Endothelial cell of umbilical vein (primary cell): ENCODE measurements at regions not wholly inside any gene's neighbourhood (a gene's known extent, or its start where the extent isn't known, plus 50 kb on each side); places are given as distances from the start of the nearest gene placed in this dataset.

Source experiments
- BruUV-seq: library from RNA; stranded (reverse); fragments of 400-500 nt; replicated peaks from 2 replicates; lab custom pipeline; 2021; lab: Mats Ljungman, UMichigan
- CTCF ChIA-PET: fragments of 300-600, 350-600 bp; sonication (Branson Sonifier 250); formaldehyde crosslinking; loops from one replicate; lab custom pipeline; 2021; ENCODE audit warnings: antibody characterized with exemption, inconsistent platforms; lab: Charles Lee
- POLR2A ChIA-PET: fragments of 300-600, 350-600 bp; sonication (Branson Sonifier 250); formaldehyde crosslinking; loops from one replicate; lab custom pipeline; 2021; ENCODE audit warnings: antibody characterized with exemption, inconsistent platforms; lab: Charles Lee
- DNase-seq: peaks from one replicate; pipeline ENCODE4 v3.0.0-alpha.2; 2011; ENCODE audit warnings: low read depth, low spot score
- FAIRE-seq: peaks from 2 replicates; lab custom pipeline; 2011; peaks lifted over from hg19 to GRCh38; lab: Jason Lieb, UNC
- H2AFZ ChIP-seq: 2 replicates; pipeline ENCODE4 v1.6.0; 2012; ENCODE audit warnings: low read depth, low read length, control low read depth, inconsistent platforms
- H3K27ac ChIP-seq: 2 replicates; pipeline ENCODE4 v1.5.1; 2011; ENCODE audit warnings: low read depth, mild to moderate bottlenecking, control low read depth, low read length, moderate library complexity; ENCODE audit not compliant: insufficient read depth
- H3K27me3 ChIP-seq, 2 experiments: 2 replicates each; pipeline versions ENCODE4 v1.6.0 to v1.6.1; 2011; ENCODE audit warnings: low read length in 2 of 2, mixed read lengths in 1 of 2; ENCODE audit not compliant: control insufficient read depth in 2 of 2, insufficient read depth in 2 of 2
- H3K36me3 ChIP-seq, 2 experiments: 2 replicates in 1 of 2; 3 replicates in 1 of 2; pipeline ENCODE4 v1.5.1; 2011; ENCODE audit warnings: low read length in 2 of 2, mild to moderate bottlenecking in 1 of 2, moderate library complexity in 1 of 2; ENCODE audit not compliant: control insufficient read depth in 2 of 2, insufficient read depth in 2 of 2; ENCODE audit errors: extremely low read depth in 1 of 2
- H3K4me1 ChIP-seq: 3 replicates; pipeline ENCODE4 v1.5.1; 2011; ENCODE audit warnings: mild to moderate bottlenecking, low read length; ENCODE audit not compliant: control insufficient read depth, insufficient read depth; ENCODE audit errors: extremely low read depth
- H3K4me2 ChIP-seq: 2 replicates; pipeline ENCODE4 v1.6.1; 2011; ENCODE audit warnings: low read length, control low read depth, mixed read lengths; ENCODE audit not compliant: insufficient read depth
- H3K4me3 ChIP-seq, 3 experiments: fragments of 200-600 bp in 1 of 3; sonication (generic), shearing (Covaris generic) in 1 of 3; replicated peaks in 1 of 3; 2 replicates each; pipeline ENCODE4 v1.5.1; 2011 to 2016; ENCODE audit warnings: control low read depth in 3 of 3, low read length in 3 of 3, mild to moderate bottlenecking in 2 of 3, inconsistent platforms in 1 of 3, low read depth in 1 of 3, moderate library complexity in 1 of 3; ENCODE audit not compliant: insufficient read depth in 1 of 3
- H3K79me2 ChIP-seq: 2 replicates; pipeline ENCODE4 v1.6.0; 2012; ENCODE audit warnings: low read length, inconsistent platforms; ENCODE audit not compliant: control insufficient read depth, insufficient read depth
- H3K9ac ChIP-seq: replicated peaks from 2 replicates; pipeline ENCODE3; 2011; ENCODE audit warnings: low read length, control low read depth; ENCODE audit not compliant: insufficient read depth; ENCODE audit errors: extremely low read depth
- H3K9me1 ChIP-seq: replicated peaks from 3 replicates; pipeline ENCODE4 v1.6.0; 2011; ENCODE audit warnings: mild to moderate bottlenecking, low read length; ENCODE audit not compliant: control insufficient read depth, insufficient read depth; ENCODE audit errors: extremely low read depth
- H3K9me3 ChIP-seq: replicated peaks from 2 replicates; pipeline ENCODE4 v1.5.1; 2012; ENCODE audit warnings: low read length, inconsistent platforms; ENCODE audit not compliant: control insufficient read depth, insufficient read depth
- H4K20me1 ChIP-seq: replicated peaks from 2 replicates; pipeline ENCODE3; 2011; ENCODE audit warnings: mild to moderate bottlenecking, low read length; ENCODE audit not compliant: control insufficient read depth, insufficient read depth; ENCODE audit errors: extremely low read depth
- EZH2 ChIP-seq: IDR thresholded peaks from 2 replicates; pipeline ENCODE4 v1.6.1; 2012; ENCODE audit warnings: borderline replicate concordance, low read depth, mild to moderate bottlenecking, moderate library complexity, low read length, inconsistent platforms; ENCODE audit not compliant: severe bottlenecking
- FOS ChIP-seq: IDR thresholded peaks from 2 replicates; pipeline ENCODE4 v1.6.1; 2011; ENCODE audit warnings: mild to moderate bottlenecking, low read length, moderate library complexity, borderline replicate concordance; ENCODE audit not compliant: insufficient read depth
- GATA2 ChIP-seq: IDR thresholded peaks from 2 replicates; pipeline ENCODE4 v1.7.0; 2011; ENCODE audit warnings: low read depth, mild to moderate bottlenecking, moderate library complexity, mixed read lengths, low read length; ENCODE audit not compliant: insufficient read length, insufficient read depth
- JUN ChIP-seq: IDR thresholded peaks from 2 replicates; pipeline ENCODE4 v1.6.1; 2011; ENCODE audit warnings: borderline replicate concordance, low read depth; ENCODE audit not compliant: insufficient read length, insufficient read depth
- MYC ChIP-seq: IDR thresholded peaks from one replicate; pipeline ENCODE4 v1.6.1; 2011; ENCODE audit warnings: mild to moderate bottlenecking, low read depth, low read length
- POLR2A ChIP-seq: IDR thresholded peaks from 2 replicates; pipeline ENCODE4 v1.6.1; 2012; ENCODE audit warnings: low read depth, mild to moderate bottlenecking, control low read depth, low read length
- POLR2AphosphoS5 ChIP-seq: IDR thresholded peaks from 2 replicates; pipeline ENCODE4 v1.6.1; 2012; ENCODE audit warnings: low read depth, mild to moderate bottlenecking, control low read depth, low read length, moderate library complexity; ENCODE audit not compliant: insufficient read depth
- dilution Hi-C: fragments of 300-500 bp; cut with MboI; formaldehyde crosslinking; loops from one replicate; pipeline ENCODE4 v1.15.0; 2019; ENCODE audit warnings: low sequenced_read_pairs; ENCODE audit not compliant: extremely low pct_ligation_motif_present
- intact Hi-C: fragments of 100-400 bp; cut with micrococcal nuclease; formaldehyde crosslinking; loops from one replicate; pipeline ENCODE4 v1.10.0; 2022
- TF ChIP-seq, protein P1 (sequence below): IDR thresholded peaks from 2 replicates; pipeline ENCODE4 v1.6.1; 2011; ENCODE audit not compliant: insufficient read depth, insufficient read length

DNA sequence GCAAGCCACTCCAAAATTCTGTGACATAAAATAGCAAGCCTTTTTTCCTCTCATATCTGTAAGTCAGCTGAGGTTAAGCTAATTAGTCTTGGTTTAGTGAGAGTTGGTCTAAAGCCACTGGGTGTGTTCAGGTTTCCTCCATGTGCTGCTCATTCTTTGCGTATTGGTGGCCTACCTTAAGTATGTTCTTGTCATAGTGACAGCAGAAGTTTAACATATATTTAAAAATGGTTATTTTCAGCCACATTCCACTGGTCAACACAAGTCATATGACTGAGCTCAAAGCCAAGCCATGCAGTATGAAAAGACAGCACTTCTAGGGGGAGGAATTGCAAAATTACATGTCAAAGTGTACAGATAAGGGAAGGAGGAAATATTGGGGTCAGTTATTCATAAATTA lies 100.5 kb upstream of the FGF10 start:
- TF ChIP-seq JUN (no peak), POLR2A (no peak), FOS (no peak), MYC (no peak), GATA2 (no peak), POLR2AphosphoS5 (no peak), EZH2 (no peak)
- TF ChIP-seq, protein P1, sequence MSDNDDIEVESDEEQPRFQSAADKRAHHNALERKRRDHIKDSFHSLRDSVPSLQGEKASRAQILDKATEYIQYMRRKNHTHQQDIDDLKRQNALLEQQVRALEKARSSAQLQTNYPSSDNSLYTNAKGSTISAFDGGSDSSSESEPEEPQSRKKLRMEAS, result no peak
- H3K9me3 ChIP-seq, result peaks cover 2% of the 10 kb centered on the region
- FAIRE-seq (no peak), DNase-seq (no peak)
- H3K4me3 ChIP-seq, result no peak overlapping the region
- H3K9me1 ChIP-seq, result no peaks in the 10 kb centered on the region
- intact Hi-C loops (no loop called here), dilution Hi-C loops (no loop called here)
- no peaks in the 10 kb centered on the region for H3K27me3 ChIP-seq
- no peak overlapping the region for H3K27ac ChIP-seq
- H3K36me3 ChIP-seq, result no peaks in the 10 kb centered on the region
- no peaks in the 10 kb centered on the region for H4K20me1 ChIP-seq
- H3K4me2 ChIP-seq, result no peak overlapping the region
- no peaks in the 10 kb centered on the region for H3K79me2 ChIP-seq
- no peaks in the 10 kb centered on the region for H3K4me1 ChIP-seq
- CTCF ChIA-PET, result no interaction called here
- H3K9ac ChIP-seq, result no peak overlapping the region
- POLR2A ChIA-PET, result no interaction called here
- no TSS peak for BruUV-seq
- no peak overlapping the region for H2AFZ ChIP-seq

GRCh38 chr5:44486591-44486990 lies 97.4 kb upstream of the FGF10 start:
- CTCF ChIA-PET, result no interaction called here
- Histone ChIP-seq H3K36me3 (no peaks in the 10 kb centered on the region), H2AFZ (no peak overlapping the region), H3K9me1 (no peaks in the 10 kb centered on the region), H3K9ac (no peak overlapping the region), H4K20me1 (no peaks in the 10 kb centered on the region), H3K9me3 (no peaks in the 10 kb centered on the region), H3K27ac (no peak overlapping the region), H3K27me3 (no peaks in the 10 kb centered on the region), H3K79me2 (no peaks in the 10 kb centered on the region), H3K4me1 (no peaks in the 10 kb centered on the region), H3K4me2 (no peak overlapping the region), H3K4me3 (no peak overlapping the region)
- intact Hi-C loops (no loop called here), dilution Hi-C loops (no loop called here)
- FAIRE-seq (no peak), DNase-seq (no peak)
- TF ChIP-seq MYC, result no peak
- TF ChIP-seq POLR2AphosphoS5, result no peak
- POLR2A ChIA-PET, result no interaction called here
- BruUV-seq, result no TSS peak
